ENCODE measurements at regions not wholly inside any gene's neighbourhood (a gene's known extent, or its start where the extent isn't known, plus 50 kb on each side); places are given as distances from the start of the nearest gene placed in this dataset.
"Not testable (repeated sequence)": the region's sequence is repeated elsewhere in the genome, so short reads cannot be mapped to it uniquely, and the experiment has no call there.

GRCh38 chr18:6521803-6522418 lies 107.2 kb upstream of the L3MBTL4 start:
- DNase-seq (ENCODE audit: low read depth in 4 of 4, low spot score in 3 of 4), result no peak

GRCh38 chr18:6525604-6526003 lies 110.9 kb upstream of the L3MBTL4 start:
- no peak for DNase-seq (ENCODE audit: low read depth in 4 of 4, low spot score in 3 of 4)

- DNase-seq (ENCODE audit: low read depth in 4 of 4, low spot score in 3 of 4), result no peak
Observed at GRCh38 chr18:6537475-6537874, 122.8 kb upstream of the L3MBTL4 start.

GRCh38 chr18:6541131-6541679 lies 126.5 kb upstream of the L3MBTL4 start:
- DNase-seq (ENCODE audit: low read depth in 4 of 4, low spot score in 3 of 4), result not testable (repeated sequence)

GRCh38 chr18:6542296-6542695 lies 127.6 kb upstream of the L3MBTL4 start:
- no peak for DNase-seq (ENCODE audit: low read depth in 4 of 4, low spot score in 3 of 4)

- peak in 1 of 4 donors; percentile 24 for DNase-seq (ENCODE audit: low read depth in 4 of 4, low spot score in 3 of 4)
Observed at GRCh38 chr18:6543330-6543908, 128.7 kb upstream of the L3MBTL4 start.

GRCh38 chr18:6546229-6546628 lies 131.5 kb upstream of the L3MBTL4 start:
- DNase-seq (ENCODE audit: low read depth in 4 of 4, low spot score in 3 of 4), result no peak

GRCh38 chr18:6547476-6547875 lies 132.8 kb upstream of the L3MBTL4 start:
- no peak for DNase-seq (ENCODE audit: low read depth in 4 of 4, low spot score in 3 of 4)

GRCh38 chr18:6553234-6553900 lies 138.7 kb upstream of the L3MBTL4 start:
- no peak for DNase-seq (ENCODE audit: low read depth in 4 of 4, low spot score in 3 of 4)

- no peak for DNase-seq (ENCODE audit: low read depth in 4 of 4, low spot score in 3 of 4)
Observed at GRCh38 chr18:6557057-6557769, 142.5 kb upstream of the L3MBTL4 start.

GRCh38 chr18:6557770-6558248 lies 143.1 kb upstream of the L3MBTL4 start:
- DNase-seq (ENCODE audit: low read depth in 4 of 4, low spot score in 3 of 4), result no peak

- no peak for DNase-seq (ENCODE audit: low read depth in 4 of 4, low spot score in 3 of 4)
Observed at GRCh38 chr18:6558446-6559156, 143.9 kb upstream of the L3MBTL4 start.

- DNase-seq (ENCODE audit: low read depth in 4 of 4, low spot score in 3 of 4), result no peak
Observed at GRCh38 chr18:6559296-6559695, 144.6 kb upstream of the L3MBTL4 start.

GRCh38 chr18:6561016-6561415 lies 146.3 kb upstream of the L3MBTL4 start:
- DNase-seq (ENCODE audit: low read depth in 4 of 4, low spot score in 3 of 4), result no peak

GRCh38 chr18:6561420-6561861 lies 146.7 kb upstream of the L3MBTL4 start:
- peak in 1 of 4 donors; percentile 44 for DNase-seq (ENCODE audit: low read depth in 4 of 4, low spot score in 3 of 4)

GRCh38 chr18:6561862-6562291 lies 147.2 kb upstream of the L3MBTL4 start:
- no peak for DNase-seq (ENCODE audit: low read depth in 4 of 4, low spot score in 3 of 4)

- no peak for DNase-seq (ENCODE audit: low read depth in 4 of 4, low spot score in 3 of 4)
Observed at GRCh38 chr18:6563896-6564295, 149.2 kb upstream of the L3MBTL4 start.

GRCh38 chr18:6564950-6565814 lies 150.5 kb upstream of the L3MBTL4 start:
- no peak for DNase-seq (ENCODE audit: low read depth in 4 of 4, low spot score in 3 of 4)

- DNase-seq (ENCODE audit: low read depth in 4 of 4, low spot score in 3 of 4), result no peak
Observed at GRCh38 chr18:6565815-6566081, 151.0 kb upstream of the L3MBTL4 start.
